GM23338 (cell line): ENCODE measurements at regions not wholly inside any gene's neighbourhood (a gene's known extent, or its start where the extent isn't known, plus 50 kb on each side); places are given as distances from the start of the nearest gene placed in this dataset.

Experiments used
- ATAC-seq: fragments of 200-7000 bp; cut with Tn5 transposase; 3 replicates; pipeline ENCODE4 v1.9.1; 2020
- DNase-seq: peaks from one replicate; pipeline ENCODE4 v3.0.0-alpha.2; 2015; ENCODE audit warnings: low spot score
- H2AFZ ChIP-seq: fragments of 200-600 bp; sonication (generic); 2 replicates; pipeline ENCODE4 v1.8.0; 2016; ENCODE audit warnings: antibody characterized with exemption, mild to moderate bottlenecking, moderate library complexity
- H3F3A ChIP-seq: fragments of 200-600 bp; sonication (generic); replicated peaks from 2 replicates; pipeline ENCODE4 v1.8.0; 2017; ENCODE audit warnings: antibody characterized with exemption, mixed run types, low read depth
- H3K27ac ChIP-seq: fragments of 200-600 bp; sonication (generic); 2 replicates; pipeline ENCODE4 v1.6.1; 2016; ENCODE audit warnings: low read depth
- H3K27me3 ChIP-seq: fragments of 200-600 bp; sonication (generic); 2 replicates; pipeline ENCODE4 v1.8.0; 2016; ENCODE audit warnings: mild to moderate bottlenecking, mixed run types, moderate library complexity; ENCODE audit not compliant: insufficient read depth
- H3K36me3 ChIP-seq: fragments of 200-600 bp; sonication (generic); 2 replicates; pipeline ENCODE4 v1.8.0; 2016; ENCODE audit warnings: mild to moderate bottlenecking; ENCODE audit not compliant: insufficient read depth
- H3K4me1 ChIP-seq: fragments of 200-600 bp; sonication (generic); 2 replicates; pipeline ENCODE4 v1.8.0; 2016; ENCODE audit warnings: mild to moderate bottlenecking, moderate library complexity; ENCODE audit not compliant: insufficient read depth
- H3K4me2 ChIP-seq: fragments of 200-600 bp; sonication (generic); 2 replicates; pipeline ENCODE4 v1.7.1; 2017; ENCODE audit warnings: mixed run types
- H3K4me3 ChIP-seq: fragments of 200-600 bp; sonication (generic); 2 replicates; pipeline ENCODE4 v1.6.1; 2016; ENCODE audit warnings: mixed run types
- H3K79me2 ChIP-seq: fragments of 200-600 bp; sonication (generic); replicated peaks from 2 replicates; pipeline ENCODE4 v1.8.0; 2017; ENCODE audit warnings: mild to moderate bottlenecking; ENCODE audit not compliant: insufficient read depth
- H3K9me2 ChIP-seq: fragments of 200-600 bp; sonication (generic); 2 replicates; pipeline ENCODE4 v1.8.0; 2017; ENCODE audit not compliant: insufficient read depth
- H4K20me1 ChIP-seq: fragments of 200-600 bp; sonication (generic); replicated peaks from 2 replicates; pipeline ENCODE4 v1.8.0; 2017; ENCODE audit warnings: mild to moderate bottlenecking; ENCODE audit not compliant: insufficient read depth
- H3K27ac Mint-ChIP-seq: 2 replicates; pipeline ENCODE4 v1.8.0; 2020; ENCODE audit warnings: inconsistent platforms, mild to moderate bottlenecking, moderate library complexity, mixed read lengths
- H3K27me3 Mint-ChIP-seq: 3 replicates; pipeline ENCODE4 v1.8.0; 2022; ENCODE audit warnings: low read depth, mild to moderate bottlenecking, moderate library complexity, mixed read lengths, inconsistent platforms; ENCODE audit not compliant: insufficient read depth, poor library complexity
- H3K36me3 Mint-ChIP-seq: 3 replicates; pipeline ENCODE4 v1.8.0; 2021; ENCODE audit warnings: low read depth, mild to moderate bottlenecking, inconsistent platforms, moderate library complexity, mixed read lengths
- H3K4me1 Mint-ChIP-seq: 3 replicates; pipeline ENCODE4 v1.8.0; 2020; ENCODE audit warnings: mild to moderate bottlenecking, inconsistent platforms, mixed read lengths
- H3K4me3 Mint-ChIP-seq: 3 replicates; pipeline ENCODE4 v1.8.0; 2021; ENCODE audit warnings: moderate library complexity, mild to moderate bottlenecking, inconsistent platforms, mixed read lengths
- H3K9me3 Mint-ChIP-seq: 3 replicates; pipeline ENCODE4 v1.8.0; 2020; ENCODE audit warnings: moderate library complexity, mild to moderate bottlenecking, inconsistent platforms, mixed read lengths
- CREB1 ChIP-seq: fragments of 250-450 bp; sonication (Bioruptor Pico); IDR thresholded peaks from 2 replicates; pipeline ENCODE4 v1.5.0; 2020; ENCODE audit warnings: low read depth, mild to moderate bottlenecking, moderate library complexity
- CTCF ChIP-seq, 2 experiments: fragments of 200-600 bp in 1 of 2; sonication (generic) in 1 of 2; conservative IDR thresholded peaks; 2 replicates each; pipeline versions ENCODE4 v1.5.1 to v1.6.1; 2016 to 2017; ENCODE audit warnings: antibody characterized with exemption in 2 of 2, low read depth in 2 of 2, mild to moderate bottlenecking in 2 of 2, moderate library complexity in 1 of 2
- EZH2 ChIP-seq: fragments of 200-600 bp; sonication (generic); IDR thresholded peaks from one replicate; pipeline ENCODE4 v1.8.0; 2017; ENCODE audit warnings: antibody characterized with exemption, mild to moderate bottlenecking, low read depth; ENCODE audit not compliant: unreplicated experiment
- JUNB ChIP-seq: IDR thresholded peaks from one replicate; pipeline ENCODE4 v1.6.1; 2016; ENCODE audit warnings: antibody characterized with exemption; ENCODE audit not compliant: unreplicated experiment
- REST ChIP-seq: IDR thresholded peaks from one replicate; pipeline ENCODE4 v1.6.1; 2018; ENCODE audit warnings: antibody characterized with exemption; ENCODE audit not compliant: unreplicated experiment
- ZNF331 ChIP-seq: fragments of 250-450 bp; sonication (Bioruptor Pico); IDR thresholded peaks from 2 replicates; pipeline ENCODE4 v1.5.0; 2020; ENCODE audit warnings: low read depth, mild to moderate bottlenecking, moderate library complexity

GRCh38 chr13:27853861-27854260 is 61.6 kb downstream of the GSX1 start:
- Histone ChIP-seq H3K79me2 (no peaks in the 10 kb centered on the region), H4K20me1 (no peaks in the 10 kb centered on the region), H3K27me3 (no peaks in the 10 kb centered on the region), H3K4me1 (no peaks in the 10 kb centered on the region), H3K4me2 (no peak overlapping the region), H2AFZ (no peak overlapping the region), H3K36me3 (no peaks in the 10 kb centered on the region), H3K4me3 (no peak overlapping the region), H3K9me2 (no peaks in the 10 kb centered on the region), H3F3A (no peaks in the 10 kb centered on the region), H3K27ac (no peak overlapping the region)
- H3K9me3 Mint-ChIP-seq: no peaks in the 10 kb centered on the region
- H3K4me1 Mint-ChIP-seq: peaks cover 16% of the 10 kb centered on the region
- DNase-seq (no peak), ATAC-seq (no peak)
- no peak overlapping the region for H3K4me3 Mint-ChIP-seq
- H3K27me3 Mint-ChIP-seq: peaks cover 18% of the 10 kb centered on the region
- TF ChIP-seq EZH2 (no peak), CREB1 (CRISPR knock-in tag) (no peak), CTCF (conservative IDR thresholded peaks at IDR 0.05; ENCODE audit: low read depth in 2 of 2) (no peak)
- H3K36me3 Mint-ChIP-seq: no peaks in the 10 kb centered on the region
- no peak overlapping the region for H3K27ac Mint-ChIP-seq

GRCh38 chr13:27854606-27855005 is 62.3 kb downstream of the GSX1 start:
- Histone ChIP-seq H3K79me2 (no peaks in the 10 kb centered on the region), H2AFZ (no peak overlapping the region), H3K4me3 (no peak overlapping the region), H3K9me2 (no peaks in the 10 kb centered on the region), H3F3A (no peaks in the 10 kb centered on the region), H4K20me1 (no peaks in the 10 kb centered on the region), H3K4me1 (no peaks in the 10 kb centered on the region), H3K36me3 (no peaks in the 10 kb centered on the region), H3K4me2 (no peak overlapping the region), H3K27me3 (no peaks in the 10 kb centered on the region), H3K27ac (no peak overlapping the region)
- peaks cover 18% of the 10 kb centered on the region for H3K27me3 Mint-ChIP-seq
- no peak for ATAC-seq
- TF ChIP-seq REST: no peak
- no peak for TF ChIP-seq CREB1 (CRISPR knock-in tag)
- no peak overlapping the region; the same call in 2 of the 3 replicates for H3K4me3 Mint-ChIP-seq
- no peaks in the 10 kb centered on the region for H3K36me3 Mint-ChIP-seq
- no peaks in the 10 kb centered on the region for H3K9me3 Mint-ChIP-seq
- H3K4me1 Mint-ChIP-seq: peaks cover 16% of the 10 kb centered on the region
- no peak for DNase-seq
- H3K27ac Mint-ChIP-seq: no peak overlapping the region

GRCh38 chr13:27855381-27855780 is 63.1 kb downstream of the GSX1 start:
- ATAC-seq (no peak), DNase-seq (no peak)
- 0 out of 2 replicates have a peak, but pooled peaks cover 6% of the 10 kb centered on the region for H3K4me1 ChIP-seq
- no peaks in the 10 kb centered on the region for H3K79me2 ChIP-seq
- no peaks in the 10 kb centered on the region for H3F3A ChIP-seq
- no peak overlapping the region for H3K4me3 Mint-ChIP-seq
- H3K36me3 ChIP-seq: no peaks in the 10 kb centered on the region
- H3K27me3 Mint-ChIP-seq: peaks cover 18% of the 10 kb centered on the region
- no peaks in the 10 kb centered on the region for H4K20me1 ChIP-seq
- H3K27ac Mint-ChIP-seq: no peak overlapping the region
- no peak overlapping the region for H2AFZ ChIP-seq
- no peaks in the 10 kb centered on the region for H3K27me3 ChIP-seq
- no peak overlapping the region for H3K4me2 ChIP-seq
- H3K4me1 Mint-ChIP-seq: peaks cover 16% of the 10 kb centered on the region
- H3K9me2 ChIP-seq: no peaks in the 10 kb centered on the region
- H3K36me3 Mint-ChIP-seq: no peaks in the 10 kb centered on the region
- no peak overlapping the region for H3K4me3 ChIP-seq
- no peak overlapping the region for H3K27ac ChIP-seq
- H3K9me3 Mint-ChIP-seq: no peaks in the 10 kb centered on the region
- no peak for TF ChIP-seq EZH2
- TF ChIP-seq ZNF331 (CRISPR knock-in tag): no peak
- TF ChIP-seq JUNB: no peak
